ENCODE measurements at regions not wholly inside any gene's neighbourhood (a gene's known extent, or its start where the extent isn't known, plus 50 kb on each side); places are given as distances from the start of the nearest gene placed in this dataset.
"Not testable (repeated sequence)": the region's sequence is repeated elsewhere in the genome, so short reads cannot be mapped to it uniquely, and the experiment has no call there.

GRCh38 chr5:167936022-167936421 is 355.4 kb upstream of the WWC1 start:
- no peaks in the 10 kb centered on the region for H3K27me3 ChIP-seq (ENCODE audit: control insufficient read depth, insufficient read depth, low read length)
- no peak overlapping the region for H3K27ac ChIP-seq (ENCODE audit: low read depth, low read length)
- no peak overlapping the region for H3K4me3 ChIP-seq (ENCODE audit: low read length)
- no peak overlapping the region for H3K9ac ChIP-seq (ENCODE audit: low read length)
- no peaks in the 10 kb centered on the region for H3K36me3 ChIP-seq (ENCODE audit: control insufficient read depth, insufficient read depth, low read length)
- H3K4me1 ChIP-seq (ENCODE audit: control insufficient read depth, insufficient read depth, low read length): no peaks in the 10 kb centered on the region

- no peak overlapping the region for H3K4me3 ChIP-seq (ENCODE audit: low read length)
- H3K27me3 ChIP-seq (ENCODE audit: control insufficient read depth, insufficient read depth, low read length): no peaks in the 10 kb centered on the region
- H3K27ac ChIP-seq (ENCODE audit: low read depth, low read length): no peak overlapping the region
- H3K4me1 ChIP-seq (ENCODE audit: control insufficient read depth, insufficient read depth, low read length): no peaks in the 10 kb centered on the region
- H3K36me3 ChIP-seq (ENCODE audit: control insufficient read depth, insufficient read depth, low read length): no peaks in the 10 kb centered on the region
- H3K9ac ChIP-seq (ENCODE audit: low read length): no peak overlapping the region
Measured at GRCh38 chr5:167936944-167937634, 354.4 kb upstream of the WWC1 start.

GRCh38 chr5:167937635-167937998 is 353.8 kb upstream of the WWC1 start:
- no peaks in the 10 kb centered on the region for H3K4me1 ChIP-seq (ENCODE audit: control insufficient read depth, insufficient read depth, low read length)
- H3K27ac ChIP-seq (ENCODE audit: low read depth, low read length): no peak overlapping the region
- H3K36me3 ChIP-seq (ENCODE audit: control insufficient read depth, insufficient read depth, low read length): no peaks in the 10 kb centered on the region
- no peaks in the 10 kb centered on the region for H3K27me3 ChIP-seq (ENCODE audit: control insufficient read depth, insufficient read depth, low read length)
- no peak overlapping the region for H3K9ac ChIP-seq (ENCODE audit: low read length)
- H3K4me3 ChIP-seq (ENCODE audit: low read length): no peak overlapping the region

- no peak overlapping the region for H3K27ac ChIP-seq (ENCODE audit: low read depth, low read length)
- H3K27me3 ChIP-seq (ENCODE audit: control insufficient read depth, insufficient read depth, low read length): no peaks in the 10 kb centered on the region
Measured at GRCh38 chr5:167939686-167940085, 351.8 kb upstream of the WWC1 start.

GRCh38 chr5:167940911-167941310 is 350.5 kb upstream of the WWC1 start:
- no peak overlapping the region for H3K9ac ChIP-seq (ENCODE audit: low read length)
- H3K4me3 ChIP-seq (ENCODE audit: low read length): no peak overlapping the region
- no peak overlapping the region for H3K27ac ChIP-seq (ENCODE audit: low read depth, low read length)
- H3K36me3 ChIP-seq (ENCODE audit: control insufficient read depth, insufficient read depth, low read length): no peaks in the 10 kb centered on the region
- peaks cover 10% of the 10 kb centered on the region for H3K4me1 ChIP-seq (ENCODE audit: control insufficient read depth, insufficient read depth, low read length)
- no peaks in the 10 kb centered on the region for H3K27me3 ChIP-seq (ENCODE audit: control insufficient read depth, insufficient read depth, low read length)

More at GRCh38 chr5:167939686-167940085, 351.8 kb upstream of the WWC1 start:
- Histone ChIP-seq H3K9ac (ENCODE audit: low read length) (no peak overlapping the region), H3K4me1 (ENCODE audit: control insufficient read depth, insufficient read depth, low read length) (no peaks in the 10 kb centered on the region), H3K36me3 (ENCODE audit: control insufficient read depth, insufficient read depth, low read length) (no peaks in the 10 kb centered on the region), H3K4me3 (ENCODE audit: low read length) (no peak overlapping the region)

- not testable (repeated sequence) for H3K27ac ChIP-seq (ENCODE audit: low read depth, low read length); H3K4me3 ChIP-seq (ENCODE audit: low read length); H3K36me3 ChIP-seq (ENCODE audit: control insufficient read depth, insufficient read depth, low read length); H3K9ac ChIP-seq (ENCODE audit: low read length); H3K27me3 ChIP-seq (ENCODE audit: control insufficient read depth, insufficient read depth, low read length)
- peaks cover 16% of the 10 kb centered on the region for H3K4me1 ChIP-seq (ENCODE audit: control insufficient read depth, insufficient read depth, low read length)
Measured at GRCh38 chr5:167941556-167941955, 349.9 kb upstream of the WWC1 start.

- peaks cover 20% of the 10 kb centered on the region for H3K4me1 ChIP-seq (ENCODE audit: control insufficient read depth, insufficient read depth, low read length)
- no peak overlapping the region for H3K9ac ChIP-seq (ENCODE audit: low read length)
- no peaks in the 10 kb centered on the region for H3K36me3 ChIP-seq (ENCODE audit: control insufficient read depth, insufficient read depth, low read length)
- H3K4me3 ChIP-seq (ENCODE audit: low read length): no peak overlapping the region
- no peaks in the 10 kb centered on the region for H3K27me3 ChIP-seq (ENCODE audit: control insufficient read depth, insufficient read depth, low read length)
- H3K27ac ChIP-seq (ENCODE audit: low read depth, low read length): no peak overlapping the region
Measured at GRCh38 chr5:167943343-167943742, 348.1 kb upstream of the WWC1 start.

- H3K27me3 ChIP-seq (ENCODE audit: control insufficient read depth, insufficient read depth, low read length): no peaks in the 10 kb centered on the region
- H3K27ac ChIP-seq (ENCODE audit: low read depth, low read length): peak overlapping the region; percentile 89
- no peaks in the 10 kb centered on the region for H3K36me3 ChIP-seq (ENCODE audit: control insufficient read depth, insufficient read depth, low read length)
- H3K4me1 ChIP-seq (ENCODE audit: control insufficient read depth, insufficient read depth, low read length): peaks cover 20% of the 10 kb centered on the region
- H3K4me3 ChIP-seq (ENCODE audit: low read length): no peak overlapping the region
- no peak overlapping the region for H3K9ac ChIP-seq (ENCODE audit: low read length)
Measured at GRCh38 chr5:167944121-167944852, 347.2 kb upstream of the WWC1 start.

- Histone ChIP-seq H3K4me1 (ENCODE audit: control insufficient read depth, insufficient read depth, low read length) (peaks cover 20% of the 10 kb centered on the region), H3K9ac (ENCODE audit: low read length) (no peak overlapping the region), H3K27ac (ENCODE audit: low read depth, low read length) (peak overlapping the region; percentile 89), H3K27me3 (ENCODE audit: control insufficient read depth, insufficient read depth, low read length) (no peaks in the 10 kb centered on the region), H3K36me3 (ENCODE audit: control insufficient read depth, insufficient read depth, low read length) (no peaks in the 10 kb centered on the region), H3K4me3 (ENCODE audit: low read length) (no peak overlapping the region)
Measured at GRCh38 chr5:167945542-167946384, 345.7 kb upstream of the WWC1 start.

GRCh38 chr5:167947306-167947705 is 344.1 kb upstream of the WWC1 start:
- Histone ChIP-seq H3K27me3 (ENCODE audit: control insufficient read depth, insufficient read depth, low read length) (no peaks in the 10 kb centered on the region), H3K9ac (ENCODE audit: low read length) (no peak overlapping the region), H3K27ac (ENCODE audit: low read depth, low read length) (no peak overlapping the region), H3K36me3 (ENCODE audit: control insufficient read depth, insufficient read depth, low read length) (no peaks in the 10 kb centered on the region), H3K4me1 (ENCODE audit: control insufficient read depth, insufficient read depth, low read length) (peaks cover 20% of the 10 kb centered on the region), H3K4me3 (ENCODE audit: low read length) (no peak overlapping the region)

GRCh38 chr5:167948251-167948650 is 343.2 kb upstream of the WWC1 start:
- H3K4me1 ChIP-seq (ENCODE audit: control insufficient read depth, insufficient read depth, low read length): peaks cover 20% of the 10 kb centered on the region
- no peak overlapping the region for H3K27ac ChIP-seq (ENCODE audit: low read depth, low read length)
- H3K9ac ChIP-seq (ENCODE audit: low read length): no peak overlapping the region
- no peaks in the 10 kb centered on the region for H3K36me3 ChIP-seq (ENCODE audit: control insufficient read depth, insufficient read depth, low read length)
- no peak overlapping the region for H3K4me3 ChIP-seq (ENCODE audit: low read length)
- H3K27me3 ChIP-seq (ENCODE audit: control insufficient read depth, insufficient read depth, low read length): no peaks in the 10 kb centered on the region

- Histone ChIP-seq H3K4me1 (ENCODE audit: control insufficient read depth, insufficient read depth, low read length) (peaks cover 20% of the 10 kb centered on the region), H3K36me3 (ENCODE audit: control insufficient read depth, insufficient read depth, low read length) (no peaks in the 10 kb centered on the region), H3K27ac (ENCODE audit: low read depth, low read length) (no peak overlapping the region), H3K9ac (ENCODE audit: low read length) (no peak overlapping the region), H3K27me3 (ENCODE audit: control insufficient read depth, insufficient read depth, low read length) (no peaks in the 10 kb centered on the region), H3K4me3 (ENCODE audit: low read length) (no peak overlapping the region)
Measured at GRCh38 chr5:167949435-167949834, 342.0 kb upstream of the WWC1 start.

Data from rectal smooth muscle tissue (tissue), 1 donor.